ENCODE measurements at regions not wholly inside any gene's neighbourhood (a gene's known extent, or its start where the extent isn't known, plus 50 kb on each side); places are given as distances from the start of the nearest gene placed in this dataset.

DNA sequence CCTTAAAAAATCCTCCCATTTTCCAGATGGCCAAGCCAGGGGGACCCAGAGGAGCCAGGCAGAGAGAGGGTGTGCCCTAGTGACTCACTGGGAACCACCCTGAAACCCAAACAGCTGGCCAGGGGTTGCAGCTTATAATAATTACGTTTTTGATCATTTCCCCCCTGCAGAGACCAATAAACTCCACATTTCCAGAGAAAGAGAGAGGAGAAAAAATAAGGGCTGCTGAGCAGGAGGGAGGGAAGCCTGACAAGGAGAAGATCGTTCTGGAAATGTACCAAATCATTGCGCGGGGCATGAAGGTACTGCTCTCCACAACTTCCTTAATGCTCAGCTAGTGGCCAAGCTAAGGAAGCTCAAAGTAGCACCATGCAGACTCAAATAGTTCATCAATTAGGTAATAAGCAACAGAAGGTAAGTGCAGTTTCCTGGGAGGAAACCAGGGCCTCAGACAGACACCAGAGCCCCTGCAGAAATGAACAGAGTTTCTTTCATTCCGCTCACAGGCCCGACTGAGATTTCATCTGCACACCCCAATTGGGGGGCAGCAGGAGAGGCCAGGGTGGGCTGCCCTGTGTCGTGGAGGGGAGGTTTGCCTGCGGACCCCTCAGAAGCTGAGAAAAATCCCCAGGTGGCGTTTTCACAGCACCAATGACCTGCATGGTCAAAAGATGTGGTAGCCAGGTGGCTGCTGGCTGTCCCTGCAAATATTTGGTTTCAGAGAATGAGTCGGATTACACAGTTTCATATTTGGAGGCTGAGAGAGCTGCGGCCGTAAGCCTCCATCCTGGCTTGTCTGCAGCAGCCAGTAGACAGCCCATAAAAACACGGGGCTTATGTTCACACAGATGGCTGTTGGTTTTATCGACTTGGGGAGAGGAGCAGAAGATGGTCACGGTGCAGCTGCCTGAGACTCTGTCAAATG, 153.2 kb upstream of the LYZL2 start:
- Histone ChIP-seq H3K9me3 (ENCODE audit: control insufficient read depth, insufficient read depth, low read length) (no peaks in the 10 kb centered on the region), H3K4me3 (ENCODE audit: low read depth, low read length) (no peak overlapping the region), H3K27ac (ENCODE audit: low read depth, low read length) (no peak overlapping the region), H3K9ac (ENCODE audit: low read depth, low read length) (no peak overlapping the region), H3K27me3 (ENCODE audit: control insufficient read depth, insufficient read depth, low read length) (peaks cover 19% of the 10 kb centered on the region), H3K4me1 (ENCODE audit: control insufficient read depth, insufficient read depth, low read length) (peaks cover 7% of the 10 kb centered on the region; the same call in 1 of the 2 replicates), H3K36me3 (ENCODE audit: control insufficient read depth, insufficient read depth, low read length) (no peaks in the 10 kb centered on the region)

DNA sequence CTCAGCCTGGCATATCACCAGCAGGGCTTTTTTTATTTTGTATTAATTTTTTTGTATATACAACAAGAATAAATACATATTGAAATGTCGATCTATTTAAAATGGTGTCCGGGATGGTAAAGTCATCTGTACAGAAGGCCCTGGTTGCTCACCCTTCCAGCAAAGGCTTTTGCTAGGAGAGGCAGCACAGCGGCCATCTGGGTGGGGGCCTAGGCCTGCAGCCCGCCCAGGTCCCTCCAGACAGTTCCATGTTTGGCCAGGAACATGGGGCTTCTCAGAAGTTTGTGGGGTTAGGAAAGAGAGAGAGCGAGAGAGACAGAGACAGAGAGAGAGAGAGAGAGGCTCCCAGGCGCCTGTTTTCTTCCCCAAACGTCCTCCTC, 152.6 kb upstream of the LYZL2 start:
- no peaks in the 10 kb centered on the region for H3K36me3 ChIP-seq (ENCODE audit: control insufficient read depth, insufficient read depth, low read length)
- peaks cover 7% of the 10 kb centered on the region; the same call in 1 of the 2 replicates for H3K4me1 ChIP-seq (ENCODE audit: control insufficient read depth, insufficient read depth, low read length)
- H3K27ac ChIP-seq (ENCODE audit: low read depth, low read length): no peak overlapping the region
- no peak overlapping the region for H3K4me3 ChIP-seq (ENCODE audit: low read depth, low read length)
- H3K9ac ChIP-seq (ENCODE audit: low read depth, low read length): no peak overlapping the region
- H3K27me3 ChIP-seq (ENCODE audit: control insufficient read depth, insufficient read depth, low read length): peaks cover 18% of the 10 kb centered on the region
- no peaks in the 10 kb centered on the region for H3K9me3 ChIP-seq (ENCODE audit: control insufficient read depth, insufficient read depth, low read length)

DNA sequence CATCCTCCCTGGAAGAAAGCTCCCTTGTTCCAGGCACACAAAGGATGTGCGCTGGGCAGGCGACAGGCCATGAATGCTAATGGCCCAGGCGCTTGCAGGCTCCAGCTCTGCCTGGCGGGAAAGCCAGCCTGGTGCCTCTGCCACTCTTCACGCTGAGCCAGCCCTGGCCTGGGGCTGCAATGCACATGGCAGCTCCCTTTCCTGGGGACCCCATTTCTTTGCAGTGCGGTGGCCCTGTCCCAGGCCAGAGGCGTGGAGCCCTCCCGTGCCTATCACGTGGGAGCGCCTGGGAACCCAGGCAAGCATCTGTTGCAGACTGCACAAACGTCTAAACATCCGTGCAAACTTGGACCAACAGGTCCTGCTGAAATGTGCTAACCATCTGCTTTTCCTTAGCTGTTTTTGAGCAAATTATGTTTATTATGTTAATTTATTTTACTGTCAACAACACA, 152.1 kb upstream of the LYZL2 start:
- Histone ChIP-seq H3K9ac (ENCODE audit: low read depth, low read length) (no peak overlapping the region), H3K4me3 (ENCODE audit: low read depth, low read length) (no peak overlapping the region), H3K27me3 (ENCODE audit: control insufficient read depth, insufficient read depth, low read length) (peaks cover 14% of the 10 kb centered on the region), H3K9me3 (ENCODE audit: control insufficient read depth, insufficient read depth, low read length) (no peaks in the 10 kb centered on the region), H3K27ac (ENCODE audit: low read depth, low read length) (no peak overlapping the region), H3K36me3 (ENCODE audit: control insufficient read depth, insufficient read depth, low read length) (no peaks in the 10 kb centered on the region), H3K4me1 (ENCODE audit: control insufficient read depth, insufficient read depth, low read length) (peaks cover 7% of the 10 kb centered on the region; the same call in 1 of the 2 replicates)

DNA sequence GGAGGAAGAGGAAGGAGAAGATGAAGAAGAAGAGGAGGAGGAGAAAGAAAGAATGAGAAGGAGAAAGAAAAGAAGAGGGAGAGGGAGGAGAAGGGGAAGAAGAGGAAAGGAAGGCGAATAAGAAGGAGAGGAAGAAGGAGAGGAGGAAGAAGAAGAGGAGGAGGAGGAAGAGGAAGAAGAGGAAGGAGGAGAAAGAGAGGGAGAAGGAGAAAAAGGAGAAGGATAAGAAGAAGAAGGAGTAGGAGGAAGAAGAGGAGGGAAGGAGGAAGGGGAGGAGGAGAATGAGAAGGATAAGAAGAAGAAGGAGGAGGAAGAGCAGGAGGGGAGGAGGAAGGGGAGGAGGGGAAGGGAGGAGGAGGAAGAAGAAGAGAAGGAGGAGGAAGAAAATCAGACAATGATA, 149.2 kb upstream of the LYZL2 start:
- Histone ChIP-seq H3K9ac (ENCODE audit: low read depth, low read length) (no peak overlapping the region), H3K27me3 (ENCODE audit: control insufficient read depth, insufficient read depth, low read length) (peaks cover 3% of the 10 kb centered on the region), H3K9me3 (ENCODE audit: control insufficient read depth, insufficient read depth, low read length) (no peaks in the 10 kb centered on the region), H3K27ac (ENCODE audit: low read depth, low read length) (no peak overlapping the region), H3K4me1 (ENCODE audit: control insufficient read depth, insufficient read depth, low read length) (no peaks in the 10 kb centered on the region), H3K4me3 (ENCODE audit: low read depth, low read length) (no peak overlapping the region), H3K36me3 (ENCODE audit: control insufficient read depth, insufficient read depth, low read length) (no peaks in the 10 kb centered on the region)

DNA sequence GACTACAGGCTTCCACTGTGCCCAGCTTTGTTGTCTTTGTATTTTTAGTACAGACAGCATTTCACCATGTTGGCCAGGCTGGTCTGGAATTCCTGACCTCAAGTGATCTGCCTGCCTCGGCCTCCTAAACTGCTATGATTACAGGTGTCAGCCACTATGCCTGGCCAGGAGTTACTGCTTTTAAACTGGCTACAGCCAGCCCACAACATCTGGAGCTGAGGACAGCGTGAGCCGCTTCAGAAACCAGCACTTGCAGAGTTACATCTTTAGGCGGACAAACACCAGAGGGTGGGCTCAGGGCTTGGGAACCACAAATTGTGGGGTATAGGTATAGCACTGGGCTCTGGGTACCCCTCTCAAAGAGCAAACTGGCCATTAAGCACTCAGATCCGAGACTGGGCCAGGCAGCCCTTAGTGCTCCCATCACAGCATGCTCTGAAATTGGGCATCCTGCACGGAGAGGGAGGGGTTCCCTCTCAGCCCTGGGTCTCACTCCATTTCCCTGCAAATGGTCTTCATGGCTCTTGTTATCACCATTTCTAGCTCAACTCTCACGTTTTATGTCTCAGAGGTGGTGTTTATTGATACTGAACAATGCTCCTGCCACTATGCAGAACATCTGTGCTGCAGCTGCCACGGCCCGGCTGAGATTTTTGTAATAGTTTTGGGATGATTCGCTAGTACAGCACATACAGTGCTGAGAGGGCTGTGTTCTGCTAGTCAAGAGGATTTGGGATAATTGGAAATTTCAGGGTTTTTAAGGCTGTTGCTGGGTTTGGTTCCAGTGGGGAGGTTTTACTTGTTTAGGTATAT, 146.4 kb upstream of the LYZL2 start:
- no peak overlapping the region for H3K4me3 ChIP-seq (ENCODE audit: low read depth, low read length)
- H3K27ac ChIP-seq (ENCODE audit: low read depth, low read length): no peak overlapping the region
- H3K9ac ChIP-seq (ENCODE audit: low read depth, low read length): no peak overlapping the region
- no peaks in the 10 kb centered on the region for H3K36me3 ChIP-seq (ENCODE audit: control insufficient read depth, insufficient read depth, low read length)
- no peaks in the 10 kb centered on the region for H3K4me1 ChIP-seq (ENCODE audit: control insufficient read depth, insufficient read depth, low read length)
- H3K9me3 ChIP-seq (ENCODE audit: control insufficient read depth, insufficient read depth, low read length): peaks cover 9% of the 10 kb centered on the region
- no peaks in the 10 kb centered on the region for H3K27me3 ChIP-seq (ENCODE audit: control insufficient read depth, insufficient read depth, low read length)

DNA sequence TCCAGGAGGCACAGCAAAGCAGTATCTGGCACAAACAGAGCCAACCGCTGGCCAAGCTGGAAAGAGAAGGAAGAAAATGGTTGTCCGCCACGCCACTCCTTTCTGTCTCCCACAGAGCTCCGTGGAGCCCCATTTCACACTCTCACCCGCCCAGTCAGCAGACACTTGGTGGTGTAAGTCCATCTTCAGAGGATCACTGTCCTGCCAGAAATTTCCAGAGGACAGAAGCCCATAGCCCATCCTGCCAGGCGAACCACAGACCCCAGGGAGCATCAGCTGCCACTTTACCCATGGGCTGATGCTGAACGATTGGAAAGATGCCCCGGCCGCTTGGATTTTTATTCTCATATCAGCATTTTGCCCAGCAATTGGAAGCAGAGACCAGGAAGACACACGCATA, 144.7 kb upstream of the LYZL2 start:
- Histone ChIP-seq H3K9me3 (ENCODE audit: control insufficient read depth, insufficient read depth, low read length) (peaks cover 24% of the 10 kb centered on the region), H3K4me1 (ENCODE audit: control insufficient read depth, insufficient read depth, low read length) (no peaks in the 10 kb centered on the region), H3K4me3 (ENCODE audit: low read depth, low read length) (no peak overlapping the region), H3K27me3 (ENCODE audit: control insufficient read depth, insufficient read depth, low read length) (no peaks in the 10 kb centered on the region), H3K36me3 (ENCODE audit: control insufficient read depth, insufficient read depth, low read length) (no peaks in the 10 kb centered on the region), H3K9ac (ENCODE audit: low read depth, low read length) (no peak overlapping the region), H3K27ac (ENCODE audit: low read depth, low read length) (no peak overlapping the region)

DNA sequence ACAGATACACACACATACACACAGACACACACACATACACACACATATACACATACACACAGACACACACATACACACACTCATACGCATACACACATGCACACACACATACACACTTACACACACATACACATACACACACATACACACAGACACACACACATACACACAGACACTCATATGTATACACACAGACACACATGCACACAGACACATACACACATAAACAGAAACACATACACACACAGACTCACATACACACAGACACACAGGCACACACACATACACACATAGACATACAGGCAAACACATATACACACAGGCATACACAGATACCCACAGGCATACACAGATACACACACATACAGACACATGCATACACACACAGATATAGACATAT, 143.9 kb upstream of the LYZL2 start:
- no peak overlapping the region for H3K27ac ChIP-seq (ENCODE audit: low read depth, low read length)
- no peaks in the 10 kb centered on the region for H3K36me3 ChIP-seq (ENCODE audit: control insufficient read depth, insufficient read depth, low read length)
- H3K27me3 ChIP-seq (ENCODE audit: control insufficient read depth, insufficient read depth, low read length): no peaks in the 10 kb centered on the region
- peaks cover 26% of the 10 kb centered on the region for H3K9me3 ChIP-seq (ENCODE audit: control insufficient read depth, insufficient read depth, low read length)
- no peaks in the 10 kb centered on the region for H3K4me1 ChIP-seq (ENCODE audit: control insufficient read depth, insufficient read depth, low read length)
- H3K4me3 ChIP-seq (ENCODE audit: low read depth, low read length): no peak overlapping the region
- no peak overlapping the region for H3K9ac ChIP-seq (ENCODE audit: low read depth, low read length)

DNA sequence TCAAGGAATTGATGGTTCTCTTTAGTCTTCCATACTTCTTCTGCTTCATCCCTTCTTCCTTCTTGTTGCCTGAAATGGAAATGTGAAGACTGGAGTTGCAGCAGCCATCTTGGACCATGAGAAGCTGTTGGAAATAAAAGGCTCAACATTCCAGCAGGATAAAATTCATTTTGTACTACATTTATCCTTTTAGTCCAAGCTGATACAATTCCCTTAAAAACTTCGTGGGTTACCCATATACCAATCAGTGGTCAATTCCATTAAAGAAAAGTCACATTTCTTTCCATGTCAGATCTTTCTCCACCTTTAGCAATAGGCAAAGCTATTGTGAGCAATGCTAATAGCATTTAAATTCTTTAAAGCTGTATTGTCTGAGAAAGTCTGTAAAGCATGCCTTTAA, 141.3 kb upstream of the LYZL2 start:
- no peaks in the 10 kb centered on the region for H3K4me1 ChIP-seq (ENCODE audit: control insufficient read depth, insufficient read depth, low read length)

DNA sequence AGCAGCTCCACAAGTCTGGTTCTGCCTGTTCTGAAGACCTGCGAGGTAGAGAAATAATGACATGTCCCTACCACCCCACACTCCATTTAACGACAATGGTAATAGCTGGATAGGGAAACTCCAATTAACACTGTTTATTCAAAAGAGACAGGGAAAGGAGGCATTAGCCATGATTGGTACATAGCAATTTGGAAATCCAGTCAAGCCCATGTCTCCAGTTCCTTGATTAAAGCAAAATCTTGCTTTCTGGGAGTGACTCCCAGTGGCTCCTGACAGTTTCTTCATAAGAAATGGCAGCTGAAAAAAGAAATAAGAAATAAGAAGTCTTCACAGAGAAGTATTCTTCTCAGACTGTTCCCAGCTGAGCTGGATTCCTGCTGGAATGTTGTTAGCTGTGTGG, 140.7 kb upstream of the LYZL2 start:
- no peak overlapping the region for H3K4me3 ChIP-seq (ENCODE audit: low read depth, low read length)
- no peaks in the 10 kb centered on the region for H3K27me3 ChIP-seq (ENCODE audit: control insufficient read depth, insufficient read depth, low read length)
- H3K9me3 ChIP-seq (ENCODE audit: control insufficient read depth, insufficient read depth, low read length): peaks cover 26% of the 10 kb centered on the region
- H3K36me3 ChIP-seq (ENCODE audit: control insufficient read depth, insufficient read depth, low read length): no peaks in the 10 kb centered on the region
- no peaks in the 10 kb centered on the region for H3K4me1 ChIP-seq (ENCODE audit: control insufficient read depth, insufficient read depth, low read length)
- H3K9ac ChIP-seq (ENCODE audit: low read depth, low read length): no peak overlapping the region
- no peak overlapping the region for H3K27ac ChIP-seq (ENCODE audit: low read depth, low read length)

More for the DNA sequence above, 141.3 kb upstream of the LYZL2 start:
- Histone ChIP-seq H3K27ac (ENCODE audit: low read depth, low read length) (no peak overlapping the region), H3K9me3 (ENCODE audit: control insufficient read depth, insufficient read depth, low read length) (peaks cover 26% of the 10 kb centered on the region), H3K9ac (ENCODE audit: low read depth, low read length) (no peak overlapping the region), H3K4me3 (ENCODE audit: low read depth, low read length) (no peak overlapping the region), H3K27me3 (ENCODE audit: control insufficient read depth, insufficient read depth, low read length) (no peaks in the 10 kb centered on the region), H3K36me3 (ENCODE audit: control insufficient read depth, insufficient read depth, low read length) (no peaks in the 10 kb centered on the region)

DNA sequence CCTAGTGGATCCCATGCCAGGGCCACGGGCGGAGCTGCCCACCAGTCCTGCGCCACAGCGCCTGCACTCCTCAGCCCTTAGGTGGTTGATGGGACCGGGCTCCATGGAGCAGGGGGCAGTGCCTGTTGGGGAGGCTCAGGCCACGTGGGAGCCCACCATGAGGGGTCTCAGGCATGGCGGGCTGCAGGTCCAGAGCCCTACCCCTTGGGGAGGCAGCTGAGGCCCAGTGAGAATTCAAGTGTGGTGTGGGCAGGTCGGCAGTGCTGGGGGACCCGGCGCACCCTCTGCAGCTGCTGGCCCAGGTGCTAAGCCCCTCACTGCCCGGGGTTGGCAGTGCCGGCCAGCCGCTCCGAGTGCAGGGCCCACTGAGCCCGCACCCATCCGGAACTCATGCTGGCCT, 139.8 kb upstream of the LYZL2 start:
- Histone ChIP-seq H3K9ac (ENCODE audit: low read depth, low read length) (no peak overlapping the region), H3K27me3 (ENCODE audit: control insufficient read depth, insufficient read depth, low read length) (no peaks in the 10 kb centered on the region), H3K27ac (ENCODE audit: low read depth, low read length) (no peak overlapping the region), H3K4me3 (ENCODE audit: low read depth, low read length) (no peak overlapping the region), H3K36me3 (ENCODE audit: control insufficient read depth, insufficient read depth, low read length) (no peaks in the 10 kb centered on the region), H3K4me1 (ENCODE audit: control insufficient read depth, insufficient read depth, low read length) (no peaks in the 10 kb centered on the region), H3K9me3 (ENCODE audit: control insufficient read depth, insufficient read depth, low read length) (peaks cover 26% of the 10 kb centered on the region)

DNA sequence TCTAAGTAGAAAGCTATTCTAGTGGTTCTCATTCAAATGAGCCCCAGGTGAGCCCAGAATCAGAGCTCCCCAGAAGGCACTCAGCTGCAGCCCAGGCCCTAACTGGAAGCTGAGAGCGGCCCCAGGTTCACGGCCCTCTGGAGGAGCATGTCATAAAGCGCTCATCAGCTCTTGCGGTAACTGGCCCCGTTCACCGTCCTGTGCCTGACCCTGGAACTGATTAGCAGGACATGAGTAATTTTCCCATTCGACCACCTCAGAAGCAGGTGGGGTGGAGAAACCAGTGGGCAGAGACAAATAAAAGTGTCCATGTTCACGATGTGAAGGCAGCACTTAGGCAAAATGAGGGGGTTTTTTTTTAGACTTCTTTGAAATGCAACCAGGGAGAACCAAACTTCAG, 136.1 kb upstream of the LYZL2 start:
- Histone ChIP-seq H3K9ac (ENCODE audit: low read depth, low read length) (no peak overlapping the region), H3K27me3 (ENCODE audit: control insufficient read depth, insufficient read depth, low read length) (no peaks in the 10 kb centered on the region), H3K27ac (ENCODE audit: low read depth, low read length) (no peak overlapping the region), H3K9me3 (ENCODE audit: control insufficient read depth, insufficient read depth, low read length) (peaks cover 14% of the 10 kb centered on the region), H3K4me1 (ENCODE audit: control insufficient read depth, insufficient read depth, low read length) (no peaks in the 10 kb centered on the region), H3K36me3 (ENCODE audit: control insufficient read depth, insufficient read depth, low read length) (no peaks in the 10 kb centered on the region), H3K4me3 (ENCODE audit: low read depth, low read length) (no peak overlapping the region)
